Trophoblast cell (in vitro differentiated cells and primary cell): ENCODE measurements at regions not wholly inside any gene's neighbourhood (a gene's known extent, or its start where the extent isn't known, plus 50 kb on each side); places are given as distances from the start of the nearest gene placed in this dataset.
A peak's percentile ranks its signal among the peaks of the same experiment; 100 is the strongest.

ENCODE experiments used
- DNase-seq, 2 donors: peaks; one replicate each; pipeline ENCODE4 v3.0.0-alpha.2; 2016
- H2AFZ ChIP-seq: 2 replicates; pipeline ENCODE4 v1.6.1; 2013; ENCODE audit warnings: low read length, moderate library complexity, mild to moderate bottlenecking; ENCODE audit not compliant: insufficient read depth, poor library complexity
- H2AK5ac ChIP-seq: 2 replicates; pipeline ENCODE4 v1.6.1; 2013; ENCODE audit warnings: mild to moderate bottlenecking, low read length
- H2BK120ac ChIP-seq: 2 replicates; pipeline ENCODE4 v1.6.1; 2013; ENCODE audit warnings: low read length, mild to moderate bottlenecking, moderate library complexity; ENCODE audit not compliant: insufficient read depth, poor library complexity
- H2BK12ac ChIP-seq: 2 replicates; pipeline ENCODE4 v1.6.1; 2013; ENCODE audit warnings: mild to moderate bottlenecking, low read length, moderate library complexity
- H2BK5ac ChIP-seq: 2 replicates; pipeline ENCODE4 v1.6.1; 2013; ENCODE audit warnings: low read length, low read depth, moderate library complexity, mild to moderate bottlenecking; ENCODE audit not compliant: poor library complexity
- H3K14ac ChIP-seq: 2 replicates; pipeline ENCODE4 v1.6.1; 2013; ENCODE audit warnings: mild to moderate bottlenecking, low read length
- H3K18ac ChIP-seq: 2 replicates; pipeline ENCODE4 v1.6.1; 2013; ENCODE audit warnings: mild to moderate bottlenecking, low read length
- H3K23ac ChIP-seq: 2 replicates; pipeline ENCODE4 v1.6.1; 2013; ENCODE audit warnings: low read length
- H3K27ac ChIP-seq: 2 replicates; pipeline ENCODE4 v1.5.1; 2013; ENCODE audit warnings: low read depth, mild to moderate bottlenecking, inconsistent platforms, low read length, moderate library complexity
- H3K27me3 ChIP-seq: 2 replicates; pipeline ENCODE4 v1.6.1; 2013; ENCODE audit warnings: inconsistent platforms, mild to moderate bottlenecking, low read length, moderate library complexity; ENCODE audit not compliant: insufficient read depth
- H3K36me3 ChIP-seq, 2 experiments: 1 replicate in 1 of 2; 2 replicates in 1 of 2; pipeline ENCODE4 v1.6.1; 2013; ENCODE audit warnings: low read length in 2 of 2, mild to moderate bottlenecking in 2 of 2, moderate library complexity in 1 of 2; ENCODE audit not compliant: insufficient read depth in 2 of 2, control insufficient read depth in 1 of 2
- H3K4ac ChIP-seq: 2 replicates; pipeline ENCODE4 v1.6.1; 2013; ENCODE audit warnings: low read depth, mild to moderate bottlenecking, low read length, moderate library complexity
- H3K4me1 ChIP-seq, 2 experiments: 1 replicate in 1 of 2; 2 replicates in 1 of 2; pipeline ENCODE4 v1.6.1; 2013; ENCODE audit warnings: low read length in 2 of 2, mild to moderate bottlenecking in 2 of 2, moderate library complexity in 1 of 2; ENCODE audit not compliant: insufficient read depth in 2 of 2, control insufficient read depth in 1 of 2
- H3K4me2 ChIP-seq: 2 replicates; pipeline ENCODE4 v1.6.1; 2013; ENCODE audit warnings: inconsistent platforms, mild to moderate bottlenecking, low read length, moderate library complexity
- H3K4me3 ChIP-seq: 2 replicates; pipeline ENCODE4 v1.5.1; 2013; ENCODE audit warnings: mild to moderate bottlenecking, low read depth, low read length, inconsistent platforms
- H3K79me1 ChIP-seq: one replicate; pipeline ENCODE4 v1.6.1; 2013; ENCODE audit warnings: low read length
- H3K79me2 ChIP-seq: 2 replicates; pipeline ENCODE4 v1.6.1; 2013; ENCODE audit warnings: low read length, mild to moderate bottlenecking; ENCODE audit not compliant: control insufficient read depth, insufficient read depth, poor library complexity
- H3K9ac ChIP-seq: 2 replicates; pipeline ENCODE4 v1.6.1; 2013; ENCODE audit warnings: mild to moderate bottlenecking, low read length
- H3K9me3 ChIP-seq: 2 replicates; pipeline ENCODE4 v1.6.1; 2013; ENCODE audit warnings: low read depth, mild to moderate bottlenecking, control low read depth, inconsistent platforms, low read length; ENCODE audit not compliant: insufficient read depth
- H4K12ac ChIP-seq: 2 replicates; pipeline ENCODE4 v1.6.1; 2013; ENCODE audit warnings: low read depth, mild to moderate bottlenecking, low read length, moderate library complexity
- H4K8ac ChIP-seq: 2 replicates; pipeline ENCODE4 v1.6.1; 2013; ENCODE audit warnings: low read depth, mild to moderate bottlenecking, low read length, moderate library complexity
- H4K91ac ChIP-seq: one replicate; pipeline ENCODE4 v1.6.1; 2013; ENCODE audit warnings: low read depth, mild to moderate bottlenecking, low read length, moderate library complexity
- WGBS: extraction: QIAGEN DNeasy Blood & Tissue Kit; methylation state at CpG from one replicate; pipeline ENCODE4 v1.1.7; 2013; ENCODE audit warnings: missing lambda C conversion rate; ENCODE audit not compliant: insufficient read length, insufficient coverage; ENCODE audit errors: extremely low coverage; 5-methylcytosine and 5-hydroxymethylcytosine counted together

DNA sequence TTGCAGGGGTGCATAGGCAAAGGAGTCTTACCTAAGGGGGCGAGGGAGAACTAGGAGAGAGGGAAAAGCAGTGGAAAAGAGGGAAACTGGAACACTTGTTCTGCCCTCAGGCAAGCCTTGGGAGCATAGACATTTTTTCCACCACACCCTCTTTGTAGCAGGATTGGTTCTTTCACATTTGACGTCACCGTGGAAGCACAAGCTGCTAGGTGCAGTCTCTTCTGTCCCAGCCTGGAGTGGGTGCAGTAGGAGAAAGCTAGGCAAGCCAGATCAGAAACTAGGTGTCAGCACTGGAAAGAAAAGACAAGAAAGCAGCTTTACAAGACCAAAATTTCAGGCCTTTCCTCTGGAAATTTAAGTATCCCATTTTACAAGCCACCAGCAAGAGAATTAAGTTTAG lies 440.4 kb downstream of the EFNA5 start:
- Histone ChIP-seq H3K79me1 (peaks cover 3% of the 10 kb centered on the region), H2BK120ac (peak overlapping the region; percentile 8), H2BK12ac (peak overlapping the region; percentile 51), H3K79me2 (no peaks in the 10 kb centered on the region), H2BK5ac (no peak overlapping the region), H2AK5ac (no peak overlapping the region), H3K4ac (no peak overlapping the region), H3K14ac (no peak overlapping the region), H3K23ac (no peak overlapping the region), H3K9me3 (no peaks in the 10 kb centered on the region), H3K4me1 (peaks cover 4 to 5% of the 10 kb centered on the region in 2 experiments), H3K18ac (peak overlapping the region; percentile 25), H3K4me3 (no peak overlapping the region), H4K8ac (peak overlapping the region; percentile 13), H3K4me2 (no peak overlapping the region), H3K27me3 (no peaks in the 10 kb centered on the region), H3K36me3 (no peaks in the 10 kb centered on the region), H3K9ac (no peak overlapping the region), H4K12ac (no peak overlapping the region), H3K27ac (no peak overlapping the region), H2AFZ (peak overlapping the region; percentile 1), H4K91ac (peak overlapping the region; percentile 42)
- WGBS: no CpG with 5 or more reads among the region's 3 CpGs
- peak in 1 of 2 donors; percentile 21 for DNase-seq

DNA sequence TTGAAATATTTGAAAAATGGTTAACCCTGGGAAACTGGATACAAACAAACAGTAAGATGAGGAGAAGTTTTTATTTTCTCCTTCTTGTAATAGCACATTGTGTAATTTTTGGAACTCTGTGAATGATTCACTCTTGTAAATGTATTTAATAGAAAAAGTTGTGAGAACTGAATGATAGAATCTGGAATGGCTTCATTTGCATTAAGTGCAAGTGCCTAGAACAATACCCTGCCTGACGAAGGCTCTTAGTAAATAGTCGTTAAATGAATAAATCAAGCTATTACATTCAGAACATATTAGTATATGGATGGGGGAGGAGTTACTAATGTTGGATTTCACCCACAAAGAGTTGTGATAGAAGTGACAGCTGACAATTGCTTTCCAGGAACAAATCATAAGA lies 442.5 kb downstream of the EFNA5 start:
- Histone ChIP-seq H3K27me3 (no peaks in the 10 kb centered on the region), H3K14ac (no peak overlapping the region), H3K23ac (no peak overlapping the region), H3K18ac (no peak overlapping the region), H3K79me2 (no peaks in the 10 kb centered on the region), H3K4me3 (no peak overlapping the region), H2BK120ac (no peak overlapping the region), H3K9ac (no peak overlapping the region), H4K12ac (no peak overlapping the region), H2BK12ac (no peak overlapping the region), H2BK5ac (no peak overlapping the region), H3K27ac (peak overlapping the region; percentile 25), H3K9me3 (no peaks in the 10 kb centered on the region), H2AFZ (no peak overlapping the region), H3K36me3 (no peaks in the 10 kb centered on the region), H3K4me1 (peaks cover 4 to 5% of the 10 kb centered on the region in 2 experiments), H4K8ac (no peak overlapping the region), H3K79me1 (peaks cover 3% of the 10 kb centered on the region), H4K91ac (no peak overlapping the region), H3K4me2 (no peak overlapping the region), H2AK5ac (no peak overlapping the region), H3K4ac (no peak overlapping the region)
- no peak for DNase-seq
- no CpG with 5 or more reads among the region's 2 CpGs for WGBS

DNA sequence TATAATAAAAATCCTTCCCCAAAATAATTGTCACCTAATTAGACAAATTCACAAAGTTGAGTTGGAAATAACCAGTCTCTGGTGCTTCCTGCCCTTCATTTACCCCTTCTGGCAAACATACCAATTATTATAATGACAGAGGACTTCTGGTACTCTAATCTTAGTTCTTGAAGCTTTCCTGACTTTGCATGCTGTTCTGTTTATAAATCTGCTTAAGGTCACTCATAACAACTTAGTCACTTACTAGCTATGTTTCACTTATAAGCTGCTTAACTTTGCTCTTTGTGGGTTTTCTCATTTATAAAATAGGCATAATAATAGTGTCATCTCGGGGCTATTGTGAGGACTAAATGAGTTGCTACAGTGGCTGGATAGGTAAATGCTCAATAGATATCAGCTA lies 446.5 kb downstream of the EFNA5 start:
- Histone ChIP-seq H4K8ac (no peak overlapping the region), H4K91ac (no peak overlapping the region), H3K4me2 (no peak overlapping the region), H3K36me3 (no peaks in the 10 kb centered on the region), H3K79me2 (no peaks in the 10 kb centered on the region), H3K9ac (no peak overlapping the region), H3K27ac (no peak overlapping the region), H2BK5ac (no peak overlapping the region), H2AFZ (no peak overlapping the region), H3K27me3 (no peaks in the 10 kb centered on the region), H2AK5ac (no peak overlapping the region), H4K12ac (no peak overlapping the region), H3K23ac (no peak overlapping the region), H2BK120ac (no peak overlapping the region), H3K4me3 (no peak overlapping the region), H3K4ac (no peak overlapping the region), H3K9me3 (no peaks in the 10 kb centered on the region), H3K79me1 (no peaks in the 10 kb centered on the region), H3K4me1 (no peaks in the 10 kb centered on the region), H3K14ac (no peak overlapping the region), H3K18ac (no peak overlapping the region), H2BK12ac (no peak overlapping the region)
- DNase-seq: no peak
- WGBS: no CpG with 5 or more reads among the region's 1 CpG

DNA sequence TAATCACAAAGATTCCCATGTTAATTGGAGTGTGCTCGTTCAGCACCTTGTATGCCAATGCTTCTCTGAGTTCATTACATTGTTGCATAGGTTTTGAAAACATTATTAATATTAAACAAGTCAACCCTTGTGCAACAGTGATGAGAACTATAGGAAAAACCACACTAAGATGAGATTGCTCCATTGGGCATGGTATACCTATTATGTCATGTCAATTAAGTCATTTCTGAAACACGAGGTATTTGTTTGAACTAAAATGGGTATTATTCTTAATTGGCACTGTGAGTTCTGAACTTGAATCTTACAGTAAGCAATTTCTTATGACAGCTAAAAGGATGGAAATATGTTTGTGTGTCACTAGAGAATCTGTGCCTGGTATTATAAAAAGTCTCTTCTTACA lies 447.7 kb downstream of the EFNA5 start:
- Histone ChIP-seq H4K8ac (no peak overlapping the region), H3K79me1 (no peaks in the 10 kb centered on the region), H3K4me1 (no peaks in the 10 kb centered on the region), H2AFZ (no peak overlapping the region), H3K14ac (no peak overlapping the region), H3K4me2 (no peak overlapping the region), H4K12ac (no peak overlapping the region), H3K18ac (no peak overlapping the region), H2BK120ac (no peak overlapping the region), H3K27me3 (no peaks in the 10 kb centered on the region), H3K36me3 (no peaks in the 10 kb centered on the region), H3K4ac (no peak overlapping the region), H4K91ac (no peak overlapping the region), H3K4me3 (no peak overlapping the region), H3K9ac (no peak overlapping the region), H3K27ac (no peak overlapping the region), H3K23ac (no peak overlapping the region), H2BK5ac (no peak overlapping the region), H2BK12ac (no peak overlapping the region), H3K79me2 (no peaks in the 10 kb centered on the region), H3K9me3 (no peaks in the 10 kb centered on the region), H2AK5ac (no peak overlapping the region)
- WGBS: no CpG with 5 or more reads among the region's 2 CpGs
- no peak for DNase-seq
